ENCODE measurements at regions not wholly inside any gene's neighbourhood (a gene's known extent, or its start where the extent isn't known, plus 50 kb on each side); places are given as distances from the start of the nearest gene placed in this dataset.

DNA sequence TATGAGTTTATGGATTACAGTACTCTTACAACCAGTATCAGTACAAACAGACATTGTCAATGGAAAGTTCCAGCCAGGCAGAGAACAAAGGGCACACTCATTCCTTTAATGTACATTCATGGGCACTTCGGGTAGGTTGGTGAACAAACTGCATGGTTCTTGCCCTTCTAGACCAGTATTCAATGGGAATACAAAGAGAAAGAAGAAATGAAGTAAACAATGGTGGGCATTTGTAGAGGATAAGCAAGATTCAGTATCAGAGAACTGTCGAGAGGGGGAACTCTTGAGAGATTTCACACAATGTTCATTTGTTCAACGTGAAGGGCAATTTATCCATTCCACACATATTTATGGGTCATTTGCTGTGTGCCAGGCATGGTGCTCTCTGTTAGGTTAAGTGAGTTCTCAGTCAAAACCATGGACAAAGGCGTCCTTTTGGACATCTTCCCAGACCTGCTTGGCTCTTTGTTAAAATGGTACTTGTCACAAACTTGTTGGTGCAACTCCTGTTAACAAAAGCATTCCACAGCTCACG, 714.8 kb downstream of the DHX35 start:
- DNase-seq = no peak
- Mint-ChIP-seq H3K4me1 (ENCODE audit: low read depth, unreplicated experiment) (no peaks in the 10 kb centered on the region), H3K4me3 (ENCODE audit: unreplicated experiment) (no peak overlapping the region), H3K36me3 (ENCODE audit: unreplicated experiment) (peaks cover 6% of the 10 kb centered on the region), H3K27me3 (ENCODE audit: unreplicated experiment) (peaks cover 2% of the 10 kb centered on the region), H3K9me3 (ENCODE audit: unreplicated experiment) (no peaks in the 10 kb centered on the region), H3K27ac (ENCODE audit: unreplicated experiment) (no peak overlapping the region)
- TF ChIP-seq, protein P1, sequence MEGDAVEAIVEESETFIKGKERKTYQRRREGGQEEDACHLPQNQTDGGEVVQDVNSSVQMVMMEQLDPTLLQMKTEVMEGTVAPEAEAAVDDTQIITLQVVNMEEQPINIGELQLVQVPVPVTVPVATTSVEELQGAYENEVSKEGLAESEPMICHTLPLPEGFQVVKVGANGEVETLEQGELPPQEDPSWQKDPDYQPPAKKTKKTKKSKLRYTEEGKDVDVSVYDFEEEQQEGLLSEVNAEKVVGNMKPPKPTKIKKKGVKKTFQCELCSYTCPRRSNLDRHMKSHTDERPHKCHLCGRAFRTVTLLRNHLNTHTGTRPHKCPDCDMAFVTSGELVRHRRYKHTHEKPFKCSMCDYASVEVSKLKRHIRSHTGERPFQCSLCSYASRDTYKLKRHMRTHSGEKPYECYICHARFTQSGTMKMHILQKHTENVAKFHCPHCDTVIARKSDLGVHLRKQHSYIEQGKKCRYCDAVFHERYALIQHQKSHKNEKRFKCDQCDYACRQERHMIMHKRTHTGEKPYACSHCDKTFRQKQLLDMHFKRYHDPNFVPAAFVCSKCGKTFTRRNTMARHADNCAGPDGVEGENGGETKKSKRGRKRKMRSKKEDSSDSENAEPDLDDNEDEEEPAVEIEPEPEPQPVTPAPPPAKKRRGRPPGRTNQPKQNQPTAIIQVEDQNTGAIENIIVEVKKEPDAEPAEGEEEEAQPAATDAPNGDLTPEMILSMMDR (IDR thresholded peaks at IDR 0.05; ENCODE audit: partially characterized antibody, unreplicated experiment) = no peak

DNA sequence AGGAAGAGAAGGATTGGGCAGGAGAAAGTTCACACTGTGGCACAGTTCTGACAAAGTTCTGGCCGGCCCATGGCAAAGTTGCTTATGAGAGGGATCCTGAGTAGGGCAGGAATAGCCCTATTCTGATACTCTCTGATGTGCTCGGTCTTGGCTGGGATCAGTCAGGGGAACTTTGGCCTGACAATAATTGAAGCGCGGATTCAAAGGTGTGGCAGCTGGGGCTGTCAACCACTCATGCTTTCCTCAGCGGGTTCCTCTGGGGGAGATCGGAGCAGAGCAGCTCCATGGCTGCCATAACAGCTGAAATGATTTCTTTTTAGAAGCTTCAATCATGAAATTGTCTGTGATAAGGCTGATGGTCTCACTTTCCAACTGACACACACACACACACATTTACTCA, 714.1 kb downstream of the DHX35 start:
- no peaks in the 10 kb centered on the region for H3K9me3 Mint-ChIP-seq (ENCODE audit: unreplicated experiment)
- TF ChIP-seq, protein P1 (IDR thresholded peaks at IDR 0.05; ENCODE audit: partially characterized antibody, unreplicated experiment) = no peak
- no peaks in the 10 kb centered on the region for H3K4me1 Mint-ChIP-seq (ENCODE audit: low read depth, unreplicated experiment)
- H3K36me3 Mint-ChIP-seq (ENCODE audit: unreplicated experiment) = peaks cover 6% of the 10 kb centered on the region
- H3K27me3 Mint-ChIP-seq (ENCODE audit: unreplicated experiment) = peaks cover 2% of the 10 kb centered on the region
- no peak overlapping the region for H3K27ac Mint-ChIP-seq (ENCODE audit: unreplicated experiment)
- DNase-seq = no peak
- no peak overlapping the region for H3K4me3 Mint-ChIP-seq (ENCODE audit: unreplicated experiment)

DNA sequence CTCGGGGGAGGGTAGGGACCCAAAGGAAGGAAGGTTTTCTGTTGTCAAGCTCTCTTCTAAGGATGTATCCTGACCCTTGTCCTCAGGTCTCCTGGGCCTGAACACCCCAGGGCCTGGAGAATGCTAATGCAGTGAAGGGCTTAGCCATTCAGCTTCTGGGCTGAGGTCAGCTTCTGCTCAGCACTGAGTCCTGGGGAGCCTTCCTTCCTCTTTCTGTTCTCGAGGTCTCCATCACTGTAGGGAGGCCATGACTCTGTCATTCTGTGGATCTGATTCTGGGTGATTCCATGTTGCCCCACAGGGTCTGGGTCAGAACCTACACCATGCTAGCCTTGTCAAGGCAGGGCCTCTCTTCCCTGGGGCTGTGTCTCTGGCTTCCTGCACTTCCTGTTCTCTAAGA, 712.7 kb downstream of the DHX35 start:
- Mint-ChIP-seq H3K36me3 (ENCODE audit: unreplicated experiment) (peaks cover 6% of the 10 kb centered on the region), H3K27me3 (ENCODE audit: unreplicated experiment) (peaks cover 2% of the 10 kb centered on the region), H3K4me3 (ENCODE audit: unreplicated experiment) (no peak overlapping the region), H3K4me1 (ENCODE audit: low read depth, unreplicated experiment) (no peaks in the 10 kb centered on the region), H3K27ac (ENCODE audit: unreplicated experiment) (no peak overlapping the region), H3K9me3 (ENCODE audit: unreplicated experiment) (no peaks in the 10 kb centered on the region)
- TF ChIP-seq, protein P1 (IDR thresholded peaks at IDR 0.05; ENCODE audit: partially characterized antibody, unreplicated experiment) = no peak
- no peak for DNase-seq

DNA sequence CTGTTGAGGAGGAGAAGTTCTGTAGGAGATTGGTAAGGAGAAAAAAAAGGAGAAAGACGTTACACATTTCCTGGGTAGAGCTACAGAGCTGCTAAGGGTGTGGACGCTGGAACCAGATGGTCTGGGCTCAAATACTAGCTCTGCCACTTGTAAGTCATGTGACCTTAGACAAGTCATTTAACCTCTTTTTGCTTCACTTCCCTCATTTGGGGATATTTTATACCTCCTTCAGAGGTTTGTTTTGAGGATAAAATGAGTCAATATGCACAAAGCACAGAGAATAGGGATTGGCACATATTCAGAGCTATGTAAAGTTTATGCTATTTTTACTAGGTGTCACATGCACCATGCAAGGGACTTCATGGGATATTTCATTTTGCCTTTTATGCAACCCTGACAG, 708.8 kb downstream of the DHX35 start:
- TF ChIP-seq, protein P1 (IDR thresholded peaks at IDR 0.05; ENCODE audit: partially characterized antibody, unreplicated experiment) = no peak
- Mint-ChIP-seq H3K4me3 (ENCODE audit: unreplicated experiment) (no peak overlapping the region), H3K4me1 (ENCODE audit: low read depth, unreplicated experiment) (no peaks in the 10 kb centered on the region), H3K27ac (ENCODE audit: unreplicated experiment) (no peak overlapping the region), H3K27me3 (ENCODE audit: unreplicated experiment) (no peaks in the 10 kb centered on the region), H3K9me3 (ENCODE audit: unreplicated experiment) (no peaks in the 10 kb centered on the region), H3K36me3 (ENCODE audit: unreplicated experiment) (no peaks in the 10 kb centered on the region)
- no peak for DNase-seq

- Mint-ChIP-seq H3K9me3 (ENCODE audit: unreplicated experiment) (no peaks in the 10 kb centered on the region), H3K27ac (ENCODE audit: unreplicated experiment) (no peak overlapping the region), H3K27me3 (ENCODE audit: unreplicated experiment) (no peaks in the 10 kb centered on the region), H3K4me1 (ENCODE audit: low read depth, unreplicated experiment) (no peaks in the 10 kb centered on the region), H3K4me3 (ENCODE audit: unreplicated experiment) (no peak overlapping the region), H3K36me3 (ENCODE audit: unreplicated experiment) (no peaks in the 10 kb centered on the region)
- TF ChIP-seq, protein P1 (IDR thresholded peaks at IDR 0.05; ENCODE audit: partially characterized antibody, unreplicated experiment) = no peak
- no peak for DNase-seq
Measured at GRCh38 chr20:39669659-39670058, 707.5 kb downstream of the DHX35 start.

All from glutamatergic neuron (in vitro differentiated cells).